ENCODE measurements at regions not wholly inside any gene's neighbourhood (a gene's known extent, or its start where the extent isn't known, plus 50 kb on each side); places are given as distances from the start of the nearest gene placed in this dataset.

- TF ChIP-seq CTCF (IDR thresholded peaks at IDR 0.05; ENCODE audit: insufficient read depth, low read length) (no peak), GABPA (IDR thresholded peaks at IDR 0.05; ENCODE audit: low read depth) (no peak), POLR2AphosphoS5 (IDR thresholded peaks at IDR 0.05; ENCODE audit: low read depth) (no peak)
These were observed 430.1 kb downstream of the GABRG1 start for GRCh38 chr4:45693746-45694145.
